Small intestine (tissue), 7 donors: ENCODE measurements at regions not wholly inside any gene's neighbourhood (a gene's known extent, or its start where the extent isn't known, plus 50 kb on each side); places are given as distances from the start of the nearest gene placed in this dataset.
A peak's percentile ranks its signal among the peaks of the same experiment; 100 is the strongest.
"Not testable (repeated sequence)": the region's sequence is repeated elsewhere in the genome, so short reads cannot be mapped to it uniquely, and the experiment has no call there.

Experiments used
- DNase-seq, 2 donors: peaks; one replicate each; pipeline versions ENCODE4 v3.0.0 to v3.0.0-alpha.2; 2013
- FAIRE-seq: peaks from 2 replicates; lab custom pipeline; 2012; peaks lifted over from hg19 to GRCh38; lab: Jason Lieb, UNC
- H3K27ac ChIP-seq, 3 donors: one replicate each; pipeline ENCODE4 v1.5.1; 2013; ENCODE audit warnings: low read length in 2 of 3, mild to moderate bottlenecking in 2 of 3, control low read depth in 1 of 3, inconsistent platforms in 1 of 3, low read depth in 1 of 3, moderate library complexity in 1 of 3
- H3K27me3 ChIP-seq, 3 donors: one replicate each; pipeline ENCODE4 v1.6.1; 2013; ENCODE audit warnings: low read length in 3 of 3, inconsistent platforms in 1 of 3; ENCODE audit not compliant: control insufficient read depth in 3 of 3, insufficient read depth in 3 of 3
- H3K36me3 ChIP-seq, 3 donors: one replicate each; pipeline ENCODE4 v1.6.1; 2013; ENCODE audit warnings: low read length in 3 of 3, inconsistent platforms in 1 of 3, low read depth in 1 of 3, mild to moderate bottlenecking in 1 of 3, moderate library complexity in 1 of 3; ENCODE audit not compliant: control insufficient read depth in 3 of 3, insufficient read depth in 2 of 3
- H3K4me1 ChIP-seq, 3 donors: one replicate each; pipeline ENCODE4 v1.6.1; 2013; ENCODE audit warnings: low read length in 2 of 3, inconsistent platforms in 1 of 3, low read depth in 1 of 3, mild to moderate bottlenecking in 1 of 3, moderate library complexity in 1 of 3; ENCODE audit not compliant: control insufficient read depth in 3 of 3, insufficient read depth in 2 of 3
- H3K4me3 ChIP-seq, 3 donors: one replicate each; pipeline ENCODE4 v1.5.1; 2013; ENCODE audit warnings: low read length in 3 of 3, control low read depth in 1 of 3, inconsistent platforms in 1 of 3, low read depth in 1 of 3, mild to moderate bottlenecking in 1 of 3, moderate library complexity in 1 of 3
- H3K9me3 ChIP-seq, 2 donors: one replicate each; pipeline ENCODE4 v1.6.1; 2013; ENCODE audit warnings: low read depth in 1 of 2, low read length in 1 of 2; ENCODE audit not compliant: control insufficient read depth in 2 of 2, insufficient read depth in 1 of 2
- WGBS, 3 donors: extraction: QIAGEN DNeasy Blood & Tissue Kit; methylation state at CpG; one replicate each; pipeline ENCODE4 v1.1.7; 2013; 5-methylcytosine and 5-hydroxymethylcytosine counted together
- donor health status: healthy with polysubstance abuse.
- donor health status: control.
- donor health status: control.
- donor health status: Bipolar disorder and iron deficiency.
- donor health status: healthy.

DNA sequence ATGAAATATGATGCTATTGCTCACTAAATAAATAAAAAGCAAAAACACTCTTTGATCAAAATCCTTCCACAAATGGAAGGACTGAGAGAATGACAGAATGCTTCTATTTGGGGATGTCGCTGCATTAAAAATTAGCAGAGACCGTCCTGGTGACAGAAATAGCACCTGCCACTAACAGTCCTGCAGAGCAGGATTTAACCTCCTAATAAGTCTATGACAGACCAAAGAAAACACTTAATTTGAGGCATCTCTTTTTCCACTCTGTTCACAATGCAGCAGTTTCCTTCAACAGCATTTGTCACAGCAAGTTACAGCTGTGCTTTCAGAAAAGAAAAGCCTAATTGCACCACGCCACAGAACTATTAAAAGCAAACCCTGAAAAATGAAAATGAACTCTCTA is 140.6 kb upstream of the BEND6 start:
- Histone ChIP-seq H3K27me3 (no peaks in the 10 kb centered on the region), H3K4me3 (no peak overlapping the region), H3K4me1 (no peaks in the 10 kb centered on the region), H3K27ac (no peak overlapping the region), H3K36me3 (no peaks in the 10 kb centered on the region), H3K9me3 (no peaks in the 10 kb centered on the region)
- 59 to 68% (median 67%) methylated on average over 3 of the region's 3 CpGs for WGBS, 3 donors
- DNase-seq (no peak), FAIRE-seq (no peak)

GRCh38 chr6:56812851-56813250 is 142.1 kb upstream of the BEND6 start:
- 42 to 60% (median 50%) methylated on average over 1 of the region's 3 CpGs for WGBS, 3 donors
- H3K27ac ChIP-seq, H3K36me3 ChIP-seq, H3K27me3 ChIP-seq, DNase-seq, H3K4me3 ChIP-seq, H3K4me1 ChIP-seq, FAIRE-seq, H3K9me3 ChIP-seq: not testable (repeated sequence)

- Histone ChIP-seq H3K27me3 (no peaks in the 10 kb centered on the region), H3K4me3 (no peak overlapping the region), H3K4me1 (no peaks in the 10 kb centered on the region), H3K36me3 (no peaks in the 10 kb centered on the region), H3K27ac (no peak overlapping the region), H3K9me3 (no peaks in the 10 kb centered on the region)
- FAIRE-seq (no peak), DNase-seq (no peak)
- 68 to 79% (median 73%) methylated on average over 3 of the region's 3 CpGs for WGBS, 3 donors
Observed at GRCh38 chr6:56808871-56809359, 146.0 kb upstream of the BEND6 start.

- H3K4me3 ChIP-seq, result no peak overlapping the region
- no peak overlapping the region for H3K27ac ChIP-seq
- H3K27me3 ChIP-seq, result no peaks in the 10 kb centered on the region
- H3K4me1 ChIP-seq, result no peaks in the 10 kb centered on the region
- no peaks in the 10 kb centered on the region for H3K9me3 ChIP-seq
- H3K36me3 ChIP-seq, result no peaks in the 10 kb centered on the region
- DNase-seq, result no peak
- 48 to 63% (median 56%) methylated on average over 4 of the region's 4 CpGs for WGBS, 3 donors
- FAIRE-seq, result no peak
Observed at GRCh38 chr6:56807989-56808337, 146.9 kb upstream of the BEND6 start.

GRCh38 chr6:56807326-56807988 is 147.4 kb upstream of the BEND6 start:
- H3K27ac ChIP-seq, result no peak overlapping the region
- DNase-seq, result no peak
- H3K4me3 ChIP-seq, result no peak overlapping the region
- 86 to 91% (median 90%) methylated on average over 4 of the region's 4 CpGs for WGBS, 3 donors
- no peaks in the 10 kb centered on the region for H3K9me3 ChIP-seq
- H3K4me1 ChIP-seq, result no peaks in the 10 kb centered on the region
- H3K27me3 ChIP-seq, result no peaks in the 10 kb centered on the region
- FAIRE-seq, result no peak
- H3K36me3 ChIP-seq, result no peaks in the 10 kb centered on the region

DNA sequence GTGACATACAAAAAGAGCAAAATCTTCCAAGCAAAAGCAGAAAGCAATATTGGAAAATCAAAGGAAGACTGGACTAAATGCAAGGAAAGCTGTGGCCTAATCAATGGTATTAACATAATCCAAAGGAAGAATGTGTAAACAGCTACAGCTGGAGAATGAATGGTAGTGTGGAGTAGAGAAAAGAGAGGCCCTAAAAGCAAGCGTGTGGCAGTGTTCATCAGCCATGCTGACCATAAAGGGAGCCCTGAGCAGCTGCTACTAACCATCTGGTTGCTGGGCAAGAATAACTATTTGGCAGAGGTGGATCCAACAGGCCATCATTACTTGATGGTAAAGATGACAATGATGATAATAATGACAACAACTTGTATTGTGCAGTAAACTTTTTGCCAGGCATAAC is 148.5 kb upstream of the BEND6 start:
- DNase-seq, result no peak
- H3K27ac ChIP-seq, result no peak overlapping the region
- H3K36me3 ChIP-seq, result no peaks in the 10 kb centered on the region
- FAIRE-seq, result no peak
- H3K27me3 ChIP-seq, result no peaks in the 10 kb centered on the region
- H3K4me3 ChIP-seq, result no peak overlapping the region
- 72 to 89% (median 72%) methylated on average over 1 of the region's 1 CpG for WGBS, 3 donors
- H3K4me1 ChIP-seq, result no peaks in the 10 kb centered on the region
- no peaks in the 10 kb centered on the region for H3K9me3 ChIP-seq

- Histone ChIP-seq H3K9me3 (no peaks in the 10 kb centered on the region), H3K27me3 (no peaks in the 10 kb centered on the region), H3K4me3 (no peak overlapping the region), H3K36me3 (no peaks in the 10 kb centered on the region), H3K4me1 (no peaks in the 10 kb centered on the region), H3K27ac (no peak overlapping the region)
- DNase-seq (no peak), FAIRE-seq (peak; percentile 62)
- WGBS, 3 donors, result 28 to 46% (median 43%) methylated on average over 1 of the region's 1 CpG
Observed at GRCh38 chr6:56804996-56805395, 149.9 kb upstream of the BEND6 start.

DNA sequence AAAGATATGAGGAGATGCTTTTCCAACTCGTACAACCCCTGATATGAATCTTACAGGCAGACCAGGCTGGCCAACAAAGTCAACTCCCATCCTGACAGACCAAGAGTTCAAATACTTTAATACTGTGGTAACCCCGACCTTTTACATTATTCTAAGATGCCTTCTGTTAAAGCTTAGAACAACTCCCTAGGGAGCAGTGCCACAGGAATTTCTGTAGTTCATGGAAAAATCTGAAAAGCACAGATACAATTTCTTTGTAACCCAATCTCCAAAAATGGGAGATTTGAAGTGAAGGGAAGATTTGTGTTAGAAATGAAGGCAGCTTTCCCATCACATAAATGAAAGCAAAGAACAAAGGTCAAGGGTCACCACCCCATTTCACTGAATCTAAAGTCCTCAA is 151.3 kb upstream of the BEND6 start:
- Histone ChIP-seq H3K4me1 (no peaks in the 10 kb centered on the region), H3K27ac (no peak overlapping the region), H3K9me3 (no peaks in the 10 kb centered on the region), H3K4me3 (no peak overlapping the region), H3K36me3 (no peaks in the 10 kb centered on the region), H3K27me3 (no peaks in the 10 kb centered on the region)
- DNase-seq, result no peak
- 52 to 73% (median 55%) methylated on average over 2 of the region's 2 CpGs for WGBS, 3 donors
- no peak for FAIRE-seq

DNA sequence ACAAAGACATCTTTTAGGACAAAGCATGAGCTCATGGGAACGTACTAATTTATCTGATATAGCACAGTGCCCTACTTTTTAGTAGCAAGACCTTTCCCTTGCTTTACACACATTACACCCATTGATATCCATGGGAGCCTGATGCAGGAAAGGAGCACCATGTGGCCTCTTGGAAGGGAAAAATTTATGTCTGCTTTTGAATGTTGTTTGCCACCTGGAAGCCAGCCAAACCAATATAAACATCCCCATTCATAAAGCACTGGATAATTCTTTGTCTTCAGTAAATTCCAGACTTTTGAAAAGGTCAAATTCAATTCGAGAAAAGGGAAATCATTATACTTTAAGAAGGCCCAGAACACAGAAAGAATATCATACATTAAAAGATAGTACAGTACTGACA is 152.3 kb upstream of the BEND6 start:
- no peaks in the 10 kb centered on the region for H3K9me3 ChIP-seq
- DNase-seq (no peak), FAIRE-seq (no peak)
- no peaks in the 10 kb centered on the region for H3K4me1 ChIP-seq
- no peak overlapping the region for H3K27ac ChIP-seq
- H3K4me3 ChIP-seq, result no peak overlapping the region
- no peaks in the 10 kb centered on the region for H3K36me3 ChIP-seq
- no peaks in the 10 kb centered on the region for H3K27me3 ChIP-seq
- 31 to 41% (median 33%) methylated on average over 2 of the region's 2 CpGs for WGBS, 3 donors
